ENCODE measurements at regions not wholly inside any gene's neighbourhood (a gene's known extent, or its start where the extent isn't known, plus 50 kb on each side); places are given as distances from the start of the nearest gene placed in this dataset.
"Not testable (repeated sequence)": the region's sequence is repeated elsewhere in the genome, so short reads cannot be mapped to it uniquely, and the experiment has no call there.

GRCh38 chr10:52573347-52573746 is 199.2 kb downstream of the MBL2 start:
- no peak overlapping the region for H3K4me3 ChIP-seq (ENCODE audit: low read depth, low read length)
- TF ChIP-seq CTCF (IDR thresholded peaks at IDR 0.05; ENCODE audit: insufficient read depth, low read length, missing control alignments), result no peak
- ChIA-PET CTCF (interaction anchor here (1.0 to 4.8 kb wide), 2 partner anchors 16 to 265 kb away, joined by 3 to 33 read pairs; no protein-coding TSS in a partner anchor), POLR2A (no interaction called here)
- DNase-seq (ENCODE audit: low read depth, low spot score), result no peak

GRCh38 chr10:52574697-52575096 is 197.9 kb downstream of the MBL2 start:
- ChIA-PET CTCF (interaction anchor here (1.2 to 1.4 kb wide), 3 partner anchors 8 to 266 kb away, joined by 3 to 8 read pairs (median 6); no protein-coding TSS in a partner anchor), POLR2A (no interaction called here)
- no peak overlapping the region for H3K4me3 ChIP-seq (ENCODE audit: low read depth, low read length)
- DNase-seq (ENCODE audit: low read depth, low spot score), result no peak
- TF ChIP-seq CTCF (IDR thresholded peaks at IDR 0.05; ENCODE audit: insufficient read depth, low read length, missing control alignments), result no peak

GRCh38 chr10:52577047-52577446 is 195.5 kb downstream of the MBL2 start:
- CTCF ChIA-PET, result interaction anchor here (1.0 to 1.6 kb wide), 3 partner anchors 11 to 269 kb away, joined by 3 to 8 read pairs (median 6); no protein-coding TSS in a partner anchor
- H3K4me3 ChIP-seq (ENCODE audit: low read depth, low read length), result no peak overlapping the region
- POLR2A ChIA-PET, result no interaction called here
- TF ChIP-seq CTCF (IDR thresholded peaks at IDR 0.05; ENCODE audit: insufficient read depth, low read length, missing control alignments), result no peak
- no peak for DNase-seq (ENCODE audit: low read depth, low spot score)

GRCh38 chr10:52578871-52579405 is 193.6 kb downstream of the MBL2 start:
- ChIA-PET POLR2A (no interaction called here), CTCF (interaction anchor here (1.0 to 1.1 kb wide), 2 partner anchors 89 to 263 kb away, joined by 3 read pairs; no protein-coding TSS in a partner anchor)
- H3K4me3 ChIP-seq (ENCODE audit: low read depth, low read length), result no peak overlapping the region
- no peak for DNase-seq (ENCODE audit: low read depth, low spot score)
- no peak for TF ChIP-seq CTCF (IDR thresholded peaks at IDR 0.05; ENCODE audit: insufficient read depth, low read length, missing control alignments)

GRCh38 chr10:52581636-52582035 is 190.9 kb downstream of the MBL2 start:
- H3K4me3 ChIP-seq (ENCODE audit: low read depth, low read length); DNase-seq (ENCODE audit: low read depth, low spot score); POLR2A ChIA-PET: not testable (repeated sequence)
- CTCF ChIA-PET, result interaction anchor here (2.2 kb wide), 1 partner anchor 12 kb away, joined by 11 read pairs; no protein-coding TSS in a partner anchor

- CTCF ChIA-PET, result interaction anchor here (0.8 to 1.1 kb wide), 4 partner anchors 11 to 276 kb away, joined by 3 read pairs; no protein-coding TSS in a partner anchor
- POLR2A ChIA-PET, result no interaction called here
- no peak overlapping the region for H3K4me3 ChIP-seq (ENCODE audit: low read depth, low read length)
These were observed 189.2 kb downstream of the MBL2 start for GRCh38 chr10:52583336-52583735.

More at GRCh38 chr10:52583336-52583735, 189.2 kb downstream of the MBL2 start:
- no peak for DNase-seq (ENCODE audit: low read depth, low spot score)
- no peak for TF ChIP-seq CTCF (IDR thresholded peaks at IDR 0.05; ENCODE audit: insufficient read depth, low read length, missing control alignments)
